ENCODE measurements at regions not wholly inside any gene's neighbourhood (a gene's known extent, or its start where the extent isn't known, plus 50 kb on each side); places are given as distances from the start of the nearest gene placed in this dataset.

DNA sequence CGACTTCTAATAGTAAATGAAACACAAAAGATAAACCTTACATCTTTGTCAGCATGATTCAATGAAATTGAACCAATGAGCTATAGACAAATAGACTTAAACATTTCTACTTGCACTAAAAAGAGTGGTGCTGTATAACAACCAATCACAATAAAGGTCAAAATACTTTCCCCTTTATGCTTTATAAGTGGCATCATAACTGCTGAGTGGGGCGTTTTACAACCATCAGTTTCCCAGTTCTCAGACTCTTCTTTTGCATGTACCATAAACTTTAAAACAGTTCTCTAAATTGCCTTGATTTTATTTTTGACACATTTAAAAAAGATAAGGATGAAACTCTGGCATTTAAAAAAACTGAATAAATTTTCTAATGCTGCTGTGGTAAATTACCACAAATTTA, 356.2 kb downstream of the NNT start:
- H3K4me1 ChIP-seq (ENCODE audit: insufficient read depth, low read length): no peaks in the 10 kb centered on the region
- ATAC-seq (ENCODE audit: poor library complexity) (no peak), DNase-seq (no peak)
- Mint-ChIP-seq H3K4me3 (no peak overlapping the region), H3K36me3 (ENCODE audit: low read depth) (no peaks in the 10 kb centered on the region), H3K27ac (no peak overlapping the region), H3K4me1 (ENCODE audit: low read depth) (no peaks in the 10 kb centered on the region), H3K27me3 (no peaks in the 10 kb centered on the region), H3K9me3 (peaks cover 10% of the 10 kb centered on the region)
- POLR2A ChIA-PET: no interaction called here
- no peak overlapping the region for H3K27ac ChIP-seq (ENCODE audit: low read depth in 1 of 2, low read length in 2 of 2)
- no peaks in the 10 kb centered on the region for H3K27me3 ChIP-seq (ENCODE audit: control insufficient read depth in 1 of 2, insufficient read depth in 2 of 2, low read length in 2 of 2)
- no peaks in the 10 kb centered on the region for H3K9me3 ChIP-seq (ENCODE audit: control insufficient read depth in 1 of 2, insufficient read depth in 1 of 2, low read length in 2 of 2)
- intact Hi-C loops (cut with DNase I, micrococcal nuclease): no loop called here
- no peaks in the 10 kb centered on the region for H3K36me3 ChIP-seq (ENCODE audit: insufficient read depth, low read length)
- TF ChIP-seq, protein P1, sequence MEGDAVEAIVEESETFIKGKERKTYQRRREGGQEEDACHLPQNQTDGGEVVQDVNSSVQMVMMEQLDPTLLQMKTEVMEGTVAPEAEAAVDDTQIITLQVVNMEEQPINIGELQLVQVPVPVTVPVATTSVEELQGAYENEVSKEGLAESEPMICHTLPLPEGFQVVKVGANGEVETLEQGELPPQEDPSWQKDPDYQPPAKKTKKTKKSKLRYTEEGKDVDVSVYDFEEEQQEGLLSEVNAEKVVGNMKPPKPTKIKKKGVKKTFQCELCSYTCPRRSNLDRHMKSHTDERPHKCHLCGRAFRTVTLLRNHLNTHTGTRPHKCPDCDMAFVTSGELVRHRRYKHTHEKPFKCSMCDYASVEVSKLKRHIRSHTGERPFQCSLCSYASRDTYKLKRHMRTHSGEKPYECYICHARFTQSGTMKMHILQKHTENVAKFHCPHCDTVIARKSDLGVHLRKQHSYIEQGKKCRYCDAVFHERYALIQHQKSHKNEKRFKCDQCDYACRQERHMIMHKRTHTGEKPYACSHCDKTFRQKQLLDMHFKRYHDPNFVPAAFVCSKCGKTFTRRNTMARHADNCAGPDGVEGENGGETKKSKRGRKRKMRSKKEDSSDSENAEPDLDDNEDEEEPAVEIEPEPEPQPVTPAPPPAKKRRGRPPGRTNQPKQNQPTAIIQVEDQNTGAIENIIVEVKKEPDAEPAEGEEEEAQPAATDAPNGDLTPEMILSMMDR (IDR thresholded peaks at IDR 0.05): no peak
- CTCF ChIA-PET: no interaction called here
- H3K4me3 ChIP-seq (ENCODE audit: low read length): no peak overlapping the region

DNA sequence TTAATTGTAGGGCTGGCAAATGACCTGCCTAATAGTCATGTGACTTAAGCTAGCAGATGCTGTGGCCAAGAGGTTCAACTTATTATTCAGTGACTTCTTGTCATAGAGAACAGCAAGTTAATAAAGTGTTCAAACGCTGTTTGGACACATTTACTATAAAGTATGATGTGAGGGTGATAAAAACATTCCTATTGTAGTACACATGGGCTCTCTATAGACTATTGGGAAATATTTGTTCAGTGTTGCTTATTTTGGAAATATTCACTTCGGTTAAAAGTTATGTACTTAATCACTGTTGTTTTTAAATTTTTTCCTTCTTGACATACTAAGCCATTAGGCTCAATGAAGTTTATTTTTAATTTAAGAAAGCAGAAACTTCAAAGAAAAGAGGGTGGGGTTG, 345.0 kb downstream of the NNT start:
- H3K27me3 Mint-ChIP-seq: no peaks in the 10 kb centered on the region
- peaks cover 6% of the 10 kb centered on the region for H3K9me3 Mint-ChIP-seq
- POLR2A ChIA-PET: no interaction called here

GRCh38 chr5:43941806-43942205, 338.8 kb downstream of the NNT start:
- H3K27me3 Mint-ChIP-seq: no peaks in the 10 kb centered on the region
- no peak overlapping the region for H3K27ac ChIP-seq (ENCODE audit: low read depth in 1 of 2, low read length in 2 of 2)
- ATAC-seq (ENCODE audit: poor library complexity): no peak
- H3K4me1 Mint-ChIP-seq (ENCODE audit: low read depth): no peaks in the 10 kb centered on the region
- H3K9me3 Mint-ChIP-seq: peaks cover 23% of the 10 kb centered on the region
- no peak overlapping the region for H3K4me3 ChIP-seq (ENCODE audit: low read length)
- TF ChIP-seq, protein P1 (IDR thresholded peaks at IDR 0.05): no peak
- H3K4me1 ChIP-seq (ENCODE audit: insufficient read depth, low read length): no peaks in the 10 kb centered on the region
- no peak for DNase-seq
- no peaks in the 10 kb centered on the region for H3K36me3 ChIP-seq (ENCODE audit: insufficient read depth, low read length)
- H3K27ac Mint-ChIP-seq: no peak overlapping the region
- no peaks in the 10 kb centered on the region for H3K27me3 ChIP-seq (ENCODE audit: control insufficient read depth in 1 of 2, insufficient read depth in 2 of 2, low read length in 2 of 2)
- peaks cover 4 to 11% of the 10 kb centered on the region in 2 experiments for H3K9me3 ChIP-seq (ENCODE audit: control insufficient read depth in 1 of 2, insufficient read depth in 1 of 2, low read length in 2 of 2)
- H3K36me3 Mint-ChIP-seq (ENCODE audit: low read depth): no peaks in the 10 kb centered on the region
- ChIA-PET POLR2A (no interaction called here), CTCF (no interaction called here)
- no peak overlapping the region for H3K4me3 Mint-ChIP-seq
- intact Hi-C loops (cut with DNase I, micrococcal nuclease): no loop called here

More for the DNA sequence above, 345.0 kb downstream of the NNT start:
- intact Hi-C loops (cut with DNase I, micrococcal nuclease): no loop called here
- Histone ChIP-seq H3K36me3 (ENCODE audit: insufficient read depth, low read length) (no peaks in the 10 kb centered on the region), H3K4me3 (ENCODE audit: low read length) (no peak overlapping the region), H3K27me3 (ENCODE audit: control insufficient read depth in 1 of 2, insufficient read depth in 2 of 2, low read length in 2 of 2) (no peaks in the 10 kb centered on the region), H3K9me3 (ENCODE audit: control insufficient read depth in 1 of 2, insufficient read depth in 1 of 2, low read length in 2 of 2) (peaks cover 4 to 10% of the 10 kb centered on the region in 2 experiments), H3K27ac (ENCODE audit: low read depth in 1 of 2, low read length in 2 of 2) (no peak overlapping the region), H3K4me1 (ENCODE audit: insufficient read depth, low read length) (no peaks in the 10 kb centered on the region)
- DNase-seq (no peak), ATAC-seq (ENCODE audit: poor library complexity) (no peak)
- no peaks in the 10 kb centered on the region for H3K36me3 Mint-ChIP-seq (ENCODE audit: low read depth)
- H3K27ac Mint-ChIP-seq: no peak overlapping the region
- TF ChIP-seq, protein P1 (IDR thresholded peaks at IDR 0.05): no peak
- H3K4me1 Mint-ChIP-seq (ENCODE audit: low read depth): no peaks in the 10 kb centered on the region
- CTCF ChIA-PET: no interaction called here
- no peak overlapping the region for H3K4me3 Mint-ChIP-seq
